ENCODE measurements at regions not wholly inside any gene's neighbourhood (a gene's known extent, or its start where the extent isn't known, plus 50 kb on each side); places are given as distances from the start of the nearest gene placed in this dataset.

DNA sequence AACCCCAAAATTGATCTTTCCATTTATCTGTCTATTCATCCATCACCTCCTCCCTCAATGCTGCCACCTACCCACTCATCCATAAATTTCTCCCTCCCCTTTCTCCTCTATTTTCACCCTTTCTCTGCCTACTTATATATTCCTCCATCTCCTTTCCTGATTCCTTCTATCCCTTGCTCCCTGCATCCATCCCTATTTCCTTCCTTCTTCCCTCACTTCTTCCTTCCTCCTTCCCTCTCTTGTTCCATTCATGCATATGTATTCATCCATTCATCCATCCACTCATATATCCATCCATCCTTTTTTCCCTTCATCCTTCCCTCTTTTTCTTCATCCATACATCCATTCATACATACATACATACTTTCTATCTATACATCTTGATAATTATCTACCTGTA is 76.3 kb upstream of the GGTLC1 start:
- in situ Hi-C loops (cut with HindIII; ENCODE audit: low pct_ligation_motif_present, low pct_unique_long_range_greater_than_20kb, low sequenced_read_pairs): no loop called here
- no peak for DNase-seq

DNA sequence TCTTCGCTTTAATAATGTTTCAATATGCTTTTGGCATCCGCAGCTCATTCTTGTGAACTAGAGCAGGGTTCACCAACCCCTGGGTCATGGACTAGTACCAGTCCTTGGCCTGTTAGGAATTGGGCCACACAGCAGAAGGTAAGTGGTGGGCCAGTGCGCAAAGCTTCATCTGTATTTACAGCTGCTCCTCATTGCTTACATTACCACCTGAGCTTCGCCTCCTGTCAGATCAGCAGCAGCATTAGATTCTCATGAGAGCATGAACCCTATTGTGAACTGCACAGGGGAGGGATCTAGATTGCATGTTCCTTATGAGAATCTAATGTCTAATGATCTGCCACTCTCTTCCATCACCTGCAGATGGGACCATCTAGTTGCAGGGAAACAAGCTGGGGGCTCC is 75.5 kb upstream of the GGTLC1 start:
- in situ Hi-C loops (cut with HindIII; ENCODE audit: low pct_ligation_motif_present, low pct_unique_long_range_greater_than_20kb, low sequenced_read_pairs): no loop called here
- no peak for DNase-seq

DNA sequence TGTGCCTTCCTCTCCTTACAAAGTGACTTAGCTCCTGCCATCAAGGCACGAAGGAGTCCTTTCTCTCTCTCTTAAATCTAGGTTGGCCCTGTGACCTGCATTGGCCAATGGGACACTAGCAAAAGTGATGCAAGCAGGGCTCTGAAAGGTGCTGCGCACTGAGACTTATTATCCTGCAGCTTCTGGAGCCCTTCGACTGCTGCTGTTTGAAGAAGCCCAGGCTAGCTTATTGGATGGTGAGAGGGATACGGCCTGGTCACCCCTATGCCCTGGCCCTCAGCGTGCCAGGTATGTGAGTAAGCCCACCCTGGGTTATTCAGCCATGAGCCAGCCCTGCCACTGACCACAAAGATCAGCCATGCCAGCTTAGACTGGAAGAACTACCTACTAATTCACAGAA is 74.5 kb upstream of the GGTLC1 start:
- in situ Hi-C loops (cut with HindIII; ENCODE audit: low pct_ligation_motif_present, low pct_unique_long_range_greater_than_20kb, low sequenced_read_pairs): no loop called here
- no peak for DNase-seq

DNA sequence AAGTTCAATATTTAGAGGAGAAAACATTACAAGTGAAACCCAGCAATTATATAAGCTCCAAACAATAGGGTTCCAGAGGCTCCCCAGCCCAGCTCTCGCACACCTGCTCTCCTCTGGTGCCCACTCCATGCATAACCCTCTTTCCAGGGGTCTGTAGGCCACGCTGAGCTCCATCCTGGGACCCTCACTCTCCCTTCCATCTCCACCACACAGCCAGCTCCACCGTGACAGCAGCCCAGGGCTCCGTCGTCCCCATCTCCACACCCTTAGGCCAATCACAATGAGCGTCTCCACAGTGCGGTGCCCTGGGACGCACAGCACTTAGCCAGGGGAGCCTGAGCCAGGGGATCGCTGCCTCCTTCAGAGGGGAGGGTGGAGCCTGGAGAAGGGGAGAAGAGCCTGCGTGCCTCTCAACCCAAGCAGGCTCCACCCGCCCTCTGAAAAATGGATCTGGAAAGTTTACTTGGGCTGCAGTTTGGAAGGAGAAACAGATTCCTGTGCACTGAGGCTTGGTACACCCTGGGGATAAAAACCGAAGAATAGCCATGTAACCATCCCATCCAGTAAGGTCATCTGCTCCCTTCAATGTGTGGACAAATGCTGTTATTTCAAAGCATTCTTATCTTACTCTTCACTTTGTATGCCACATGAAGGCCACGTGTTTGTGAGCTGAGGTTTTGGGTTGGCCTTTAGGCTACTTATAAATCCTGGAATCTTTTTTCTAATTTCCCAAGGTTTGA is 72.4 kb upstream of the GGTLC1 start:
- no peak for DNase-seq
- in situ Hi-C loops (cut with HindIII; ENCODE audit: low pct_ligation_motif_present, low pct_unique_long_range_greater_than_20kb, low sequenced_read_pairs): no loop called here

DNA sequence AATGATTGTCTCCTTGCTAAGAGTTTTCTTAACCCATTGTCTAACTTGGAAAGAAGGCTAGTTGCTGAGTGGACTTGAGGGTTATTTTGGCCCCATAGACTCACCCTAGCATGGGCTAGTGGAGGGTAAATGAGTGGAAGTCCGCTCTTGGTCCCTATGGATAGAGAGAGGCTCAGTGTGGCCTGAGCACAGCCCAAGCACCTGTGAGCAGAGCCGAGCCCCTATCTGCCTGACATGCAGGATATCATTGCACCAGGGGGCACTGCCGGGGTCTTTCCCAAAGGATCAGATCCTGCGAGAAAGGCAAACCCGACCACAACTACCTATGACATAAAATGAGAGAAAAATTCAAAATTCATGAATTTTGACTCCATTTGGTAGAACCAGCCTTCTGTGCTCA is 70.6 kb upstream of the GGTLC1 start:
- in situ Hi-C loops (cut with HindIII; ENCODE audit: low pct_ligation_motif_present, low pct_unique_long_range_greater_than_20kb, low sequenced_read_pairs): no loop called here
- no peak for DNase-seq

DNA sequence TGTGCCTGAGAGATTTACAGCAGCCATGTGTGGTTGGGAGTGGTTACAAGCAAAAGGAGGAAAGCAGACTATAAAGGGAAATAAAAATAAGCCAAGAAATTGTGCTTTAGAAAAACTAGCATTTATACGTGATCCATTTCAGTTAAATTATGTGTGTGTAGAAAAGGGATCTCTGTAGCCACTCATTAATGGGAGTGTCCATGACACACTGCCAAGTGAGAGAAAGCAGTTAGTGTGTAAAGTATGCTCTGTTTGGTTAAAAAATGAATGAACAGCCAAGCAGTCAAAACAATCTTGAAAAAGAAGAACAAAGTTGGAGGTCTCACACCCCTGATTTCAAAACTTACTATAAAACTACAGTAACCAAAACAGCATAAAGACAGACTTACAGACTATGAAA is 67.9 kb upstream of the GGTLC1 start:
- in situ Hi-C loops (cut with HindIII; ENCODE audit: low pct_ligation_motif_present, low pct_unique_long_range_greater_than_20kb, low sequenced_read_pairs): no loop called here
- DNase-seq: no peak

DNA sequence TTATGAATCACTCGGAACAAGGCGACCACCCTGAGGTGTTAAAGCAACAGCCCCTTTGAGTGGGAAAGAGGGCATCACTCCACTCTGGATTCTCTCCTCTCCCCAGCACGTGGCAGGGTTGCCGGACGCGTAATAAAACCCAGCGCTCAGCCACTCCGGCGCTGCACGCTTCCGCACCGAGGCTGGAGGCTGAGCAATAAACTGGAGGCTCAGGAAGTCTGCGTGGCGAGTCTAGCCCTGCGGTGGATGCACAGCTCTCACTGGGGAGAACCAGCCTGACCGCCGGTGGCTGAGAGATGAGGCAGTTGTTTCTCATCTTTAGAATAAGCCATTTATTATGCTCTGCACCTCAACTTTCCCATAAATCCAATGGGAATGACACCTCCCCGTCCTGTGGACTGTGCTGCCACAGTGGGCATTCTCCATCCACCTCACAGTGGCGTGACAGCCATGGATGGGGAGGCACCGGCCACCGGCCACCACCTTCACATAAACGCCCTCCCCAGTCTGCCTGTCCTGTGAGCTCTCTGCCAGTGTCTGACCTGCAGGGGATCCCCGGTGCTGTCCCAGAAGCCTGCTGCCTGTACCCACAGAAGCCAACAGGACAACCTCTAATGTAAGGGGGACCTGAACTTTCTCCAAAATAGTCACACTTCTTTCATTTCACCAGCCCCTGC is 64.2 kb upstream of the GGTLC1 start:
- no peak for DNase-seq
- in situ Hi-C loops (cut with HindIII; ENCODE audit: low pct_ligation_motif_present, low pct_unique_long_range_greater_than_20kb, low sequenced_read_pairs): no loop called here

DNA sequence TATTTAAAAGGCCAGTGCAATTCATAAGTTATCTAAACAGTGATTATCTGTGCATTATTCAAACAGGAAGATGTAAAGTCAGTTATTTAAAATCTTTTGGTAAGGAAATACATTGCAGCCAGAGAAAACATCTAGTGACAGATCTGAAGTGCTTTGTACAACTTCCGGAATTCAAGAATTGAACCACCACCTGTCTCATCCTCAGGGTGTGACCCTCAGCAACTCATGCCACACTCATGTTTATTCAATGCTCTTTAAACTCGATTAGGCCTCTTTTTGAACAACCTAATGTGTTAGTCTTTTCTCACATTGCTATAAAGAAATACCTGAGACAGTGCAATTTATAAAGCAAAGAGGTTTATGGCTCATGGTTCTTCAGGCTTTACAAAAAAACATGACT is 62.6 kb upstream of the GGTLC1 start:
- in situ Hi-C loops (cut with HindIII; ENCODE audit: low pct_ligation_motif_present, low pct_unique_long_range_greater_than_20kb, low sequenced_read_pairs): no loop called here
- no peak for DNase-seq

DNA sequence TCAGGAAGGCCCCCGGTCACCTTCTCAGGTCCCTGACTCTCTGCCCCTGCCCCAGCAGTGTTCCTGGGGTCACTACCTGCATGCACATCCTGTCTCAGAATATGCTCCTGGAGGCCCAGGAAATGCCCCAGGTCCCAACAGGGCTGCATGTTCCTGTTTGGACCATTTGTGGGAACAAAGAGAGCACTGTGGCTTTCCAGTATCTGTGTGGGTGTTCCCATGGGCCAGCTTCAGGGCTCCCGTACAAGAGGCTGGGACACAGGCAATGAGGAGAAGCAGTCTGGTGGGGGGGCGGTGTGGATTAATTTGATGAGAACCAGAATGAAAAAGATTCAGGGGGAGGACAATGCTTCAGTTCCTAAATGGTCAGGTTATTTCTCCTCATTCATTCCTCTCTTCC is 61.5 kb upstream of the GGTLC1 start:
- no peak for DNase-seq
- in situ Hi-C loops (cut with HindIII; ENCODE audit: low pct_ligation_motif_present, low pct_unique_long_range_greater_than_20kb, low sequenced_read_pairs): no loop called here

DNA sequence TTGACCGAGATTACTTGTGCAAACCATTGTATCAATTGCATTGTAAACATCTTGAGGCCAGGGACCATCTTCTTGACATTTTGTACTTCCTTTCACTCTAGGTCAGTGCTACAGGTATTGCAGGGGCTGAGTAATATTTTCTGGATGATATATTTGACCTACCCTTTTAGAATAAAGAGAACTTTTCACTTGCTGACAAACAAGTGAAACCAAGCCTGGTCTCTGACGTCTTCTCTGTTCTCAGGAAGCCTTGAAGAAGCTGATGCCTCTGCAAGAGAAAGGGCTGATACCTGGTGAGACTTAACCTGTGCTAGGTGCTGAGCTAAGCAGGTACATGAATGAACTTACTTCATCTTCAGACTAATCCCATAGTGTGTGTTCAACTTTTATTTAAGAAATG is 60.5 kb upstream of the GGTLC1 start:
- in situ Hi-C loops (cut with HindIII; ENCODE audit: low pct_ligation_motif_present, low pct_unique_long_range_greater_than_20kb, low sequenced_read_pairs): no loop called here
- no peak for DNase-seq

DNA sequence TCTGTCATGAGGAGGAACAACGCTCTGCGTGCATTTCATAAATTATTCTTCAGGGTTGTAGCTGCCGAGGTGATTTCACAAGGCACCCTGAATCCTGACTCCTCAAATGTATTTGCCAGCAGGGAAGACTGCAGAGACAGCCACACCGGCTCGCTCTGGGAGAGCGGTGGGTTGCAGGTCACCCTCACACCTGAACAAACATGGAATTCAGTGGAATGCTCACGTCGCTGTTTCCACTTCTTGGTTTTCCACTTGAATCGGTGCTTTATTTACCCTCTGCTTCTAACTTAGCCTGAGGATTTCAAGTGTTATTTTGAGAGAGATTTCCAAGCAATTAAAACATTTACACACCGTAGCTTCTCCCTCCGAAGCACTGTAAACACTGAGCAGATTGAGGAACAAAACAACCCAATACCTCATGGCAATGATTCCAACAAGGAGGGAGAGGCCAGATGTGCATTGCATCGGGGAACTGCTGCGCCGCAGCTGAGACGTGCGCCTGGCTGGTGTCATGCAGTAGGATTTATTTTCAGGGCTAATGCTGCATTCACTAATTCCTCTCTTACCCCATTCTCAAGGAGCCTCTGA is 59.5 kb upstream of the GGTLC1 start:
- in situ Hi-C loops (cut with HindIII; ENCODE audit: low pct_ligation_motif_present, low pct_unique_long_range_greater_than_20kb, low sequenced_read_pairs): no loop called here
- no peak for DNase-seq

DNA sequence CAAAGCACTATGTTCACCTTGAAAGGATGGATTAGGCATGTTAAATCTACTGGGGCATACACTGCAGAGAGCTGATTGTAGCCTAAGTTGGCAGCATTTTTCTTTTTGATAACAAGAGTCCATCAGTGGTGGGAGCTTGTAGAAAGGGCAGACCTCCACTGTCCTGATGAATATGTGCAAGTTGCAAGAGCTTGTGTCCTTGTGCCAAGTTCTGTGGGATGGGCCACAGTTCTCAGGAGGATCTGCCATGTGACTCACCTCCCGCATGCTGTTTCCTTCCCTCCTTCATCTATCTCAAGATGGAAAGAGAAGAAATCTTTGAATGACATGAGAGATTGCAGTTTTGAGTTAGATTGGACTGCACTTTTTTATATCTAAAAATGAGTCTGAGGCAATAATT is 58.3 kb upstream of the GGTLC1 start:
- in situ Hi-C loops (cut with HindIII; ENCODE audit: low pct_ligation_motif_present, low pct_unique_long_range_greater_than_20kb, low sequenced_read_pairs): no loop called here

DNA sequence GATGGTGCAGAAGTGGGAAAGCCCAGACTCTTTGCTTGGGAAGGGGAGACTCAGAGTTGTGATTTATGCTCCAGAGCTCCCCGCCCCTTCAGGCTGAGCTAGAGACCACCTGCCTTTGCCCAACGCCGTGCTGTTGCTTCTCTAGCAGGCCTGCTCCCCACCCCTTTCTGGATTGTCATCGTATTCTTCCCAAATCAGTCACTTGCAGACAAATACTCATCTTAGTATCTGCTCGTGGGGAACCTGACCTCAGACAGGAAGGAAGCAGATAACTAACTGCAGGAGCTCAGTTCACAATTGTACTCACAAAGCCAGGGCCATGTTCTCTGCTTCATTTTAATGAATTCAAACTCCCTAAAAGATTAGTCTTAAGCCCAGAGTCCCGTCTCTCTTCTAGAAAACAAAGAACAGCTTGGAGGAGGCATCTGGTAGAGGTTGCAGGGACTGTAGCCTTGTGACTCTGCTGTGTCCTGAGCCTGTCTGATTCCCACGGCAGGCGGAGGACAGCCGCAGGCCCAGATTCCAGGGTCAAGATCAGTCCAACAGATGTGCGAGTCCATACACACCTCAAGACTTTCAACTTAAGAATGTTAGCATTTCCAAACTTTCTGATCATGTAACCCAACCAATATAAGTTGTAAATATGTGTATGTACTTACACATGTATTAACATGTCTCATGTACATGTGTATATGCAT is 57.2 kb upstream of the GGTLC1 start:
- DNase-seq: no peak
- in situ Hi-C loops (cut with HindIII; ENCODE audit: low pct_ligation_motif_present, low pct_unique_long_range_greater_than_20kb, low sequenced_read_pairs): no loop called here

More for the DNA sequence above, 58.3 kb upstream of the GGTLC1 start:
- no peak for DNase-seq

DNA sequence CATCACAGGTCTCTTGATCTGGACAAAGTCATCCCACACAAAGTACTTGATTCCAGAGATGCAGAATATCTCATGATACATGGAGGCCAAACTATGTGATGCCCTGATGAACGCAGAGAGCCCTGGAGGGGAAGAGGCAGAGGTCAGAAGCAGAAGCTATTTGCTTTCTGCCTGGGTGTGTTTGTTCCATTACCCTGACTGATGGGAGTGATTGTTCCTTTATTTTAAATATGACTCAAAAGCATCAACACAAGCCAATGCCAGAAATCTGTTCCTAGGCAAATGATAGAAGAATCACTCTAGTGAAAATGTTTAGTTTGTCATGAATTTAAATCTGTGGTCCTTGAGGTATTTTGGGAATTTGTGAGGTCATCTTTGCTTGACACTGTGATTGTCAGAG is 54.7 kb upstream of the GGTLC1 start:
- in situ Hi-C loops (cut with HindIII; ENCODE audit: low pct_ligation_motif_present, low pct_unique_long_range_greater_than_20kb, low sequenced_read_pairs): no loop called here
- no peak for DNase-seq

DNA sequence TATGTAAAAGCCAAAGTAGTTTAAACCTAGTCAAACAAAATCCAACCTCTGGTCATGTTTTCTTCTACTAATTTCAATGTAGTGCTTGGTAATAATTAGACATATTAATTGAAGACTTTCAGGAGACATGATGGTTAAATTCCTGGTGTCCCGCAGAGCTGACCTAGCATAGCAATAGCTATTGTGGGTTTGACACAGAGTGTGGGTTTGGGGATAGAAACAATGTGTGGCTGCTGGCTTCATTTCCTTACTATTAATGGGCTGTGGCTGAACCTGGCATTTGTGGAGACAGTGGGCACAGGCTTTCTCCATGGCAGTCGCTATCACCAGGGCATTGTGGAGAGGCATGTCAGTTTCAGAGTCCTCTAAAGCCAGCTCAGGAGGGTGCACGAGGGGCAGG is 54.1 kb upstream of the GGTLC1 start:
- in situ Hi-C loops (cut with HindIII; ENCODE audit: low pct_ligation_motif_present, low pct_unique_long_range_greater_than_20kb, low sequenced_read_pairs): no loop called here
- DNase-seq: no peak

DNA sequence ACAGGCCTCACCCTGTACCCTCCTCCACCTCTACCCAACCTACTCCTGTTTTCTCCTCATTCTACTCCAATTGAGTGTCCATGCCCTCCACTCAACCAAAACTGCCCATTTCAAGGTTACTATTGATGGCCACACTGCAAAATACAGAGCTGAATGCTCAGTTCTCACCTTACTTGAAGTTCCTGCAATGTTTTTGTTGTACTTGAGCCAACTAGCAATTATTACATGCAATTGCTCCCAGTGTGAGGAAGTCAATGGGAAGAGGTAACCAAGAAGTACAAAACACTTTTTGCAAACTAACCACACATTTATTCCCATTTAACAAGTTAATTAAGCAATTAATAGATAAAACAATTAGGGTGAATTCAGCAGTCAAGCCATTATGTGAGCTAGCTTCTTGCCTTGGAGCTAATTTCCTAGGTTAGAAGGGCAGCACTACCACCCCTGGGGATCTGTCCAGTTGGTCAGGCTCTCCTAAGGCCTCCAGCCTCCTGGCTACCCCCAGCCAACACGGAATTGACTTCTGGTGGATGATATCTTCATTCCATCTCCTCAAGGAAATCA is 52.4 kb upstream of the GGTLC1 start:
- DNase-seq: no peak
- in situ Hi-C loops (cut with HindIII; ENCODE audit: low pct_ligation_motif_present, low pct_unique_long_range_greater_than_20kb, low sequenced_read_pairs): no loop called here

DNA sequence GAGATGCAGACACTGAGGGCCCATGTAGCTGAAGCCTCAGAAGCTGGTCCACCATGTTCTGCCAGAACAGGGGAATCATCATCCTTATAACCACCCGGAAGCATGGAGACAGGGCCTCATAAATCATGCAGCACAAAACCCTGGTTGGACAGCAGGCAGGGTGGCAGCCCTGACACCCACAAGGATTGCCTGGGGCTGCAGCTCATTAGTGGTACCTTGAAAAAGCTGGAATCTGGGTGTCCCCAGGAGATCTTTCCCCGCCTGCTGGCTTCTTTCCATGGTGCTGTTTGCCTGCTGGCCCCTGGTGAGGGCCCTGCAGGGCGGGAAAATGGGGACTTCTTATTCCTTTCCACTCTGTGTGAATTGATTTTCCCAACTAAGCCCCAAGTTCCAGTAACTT is 50.6 kb upstream of the GGTLC1 start:
- in situ Hi-C loops (cut with HindIII; ENCODE audit: low pct_ligation_motif_present, low pct_unique_long_range_greater_than_20kb, low sequenced_read_pairs): no loop called here
- no peak for DNase-seq
